ENCODE measurements at regions not wholly inside any gene's neighbourhood (a gene's known extent, or its start where the extent isn't known, plus 50 kb on each side); places are given as distances from the start of the nearest gene placed in this dataset.

GRCh38 chr3:38940394-38940793, 111.3 kb downstream of the SCN11A start:
- no peaks in the 10 kb centered on the region for H3K79me2 ChIP-seq (ENCODE audit: control insufficient read depth, insufficient read depth, low read length, poor library complexity)
- no peak overlapping the region for H2AK5ac ChIP-seq (ENCODE audit: low read length)
- H3K27ac ChIP-seq (ENCODE audit: low read depth, low read length) = no peak overlapping the region
- H3K4me2 ChIP-seq (ENCODE audit: low read length) = no peak overlapping the region
- DNase-seq = no peak
- H4K91ac ChIP-seq (ENCODE audit: low read depth, low read length) = no peak overlapping the region
- H3K18ac ChIP-seq (ENCODE audit: low read length) = no peak overlapping the region
- H2BK12ac ChIP-seq (ENCODE audit: low read length) = no peak overlapping the region
- H3K79me1 ChIP-seq (ENCODE audit: low read length) = no peaks in the 10 kb centered on the region
- H3K9me3 ChIP-seq (ENCODE audit: insufficient read depth, low read depth, low read length) = no peaks in the 10 kb centered on the region
- H2BK120ac ChIP-seq (ENCODE audit: insufficient read depth, low read length, poor library complexity) = no peak overlapping the region
- no peak overlapping the region for H3K4ac ChIP-seq (ENCODE audit: low read depth, low read length)
- no peak overlapping the region for H3K9ac ChIP-seq (ENCODE audit: low read length)
- H4K8ac ChIP-seq (ENCODE audit: low read depth, low read length) = no peak overlapping the region
- no peaks in the 10 kb centered on the region for H3K36me3 ChIP-seq (ENCODE audit: control insufficient read depth in 1 of 2, insufficient read depth in 2 of 2, low read length in 2 of 2)
- no peaks in the 10 kb centered on the region for H3K27me3 ChIP-seq (ENCODE audit: insufficient read depth, low read length)
- no peak overlapping the region for H3K23ac ChIP-seq (ENCODE audit: low read length)
- no peak overlapping the region for H4K12ac ChIP-seq (ENCODE audit: low read depth, low read length)
- H3K4me1 ChIP-seq (ENCODE audit: control insufficient read depth in 1 of 2, insufficient read depth in 2 of 2, low read length in 2 of 2) = no peaks in the 10 kb centered on the region
- H3K14ac ChIP-seq (ENCODE audit: low read length) = no peak overlapping the region
- no peak overlapping the region for H2BK5ac ChIP-seq (ENCODE audit: low read depth, low read length, poor library complexity)
- no peak overlapping the region for H2AFZ ChIP-seq (ENCODE audit: insufficient read depth, low read length, poor library complexity)
- WGBS (ENCODE audit: extremely low coverage, insufficient coverage, insufficient read length) = no CpG with 5 or more reads among the region's 3 CpGs
- no peak overlapping the region for H3K4me3 ChIP-seq (ENCODE audit: low read depth, low read length)

GRCh38 chr3:38925351-38925750, 109.3 kb upstream of the SCN10A start:
- Histone ChIP-seq H4K91ac (ENCODE audit: low read depth, low read length) (no peak overlapping the region), H3K4me2 (ENCODE audit: low read length) (no peak overlapping the region), H3K27ac (ENCODE audit: low read depth, low read length) (no peak overlapping the region), H3K9ac (ENCODE audit: low read length) (no peak overlapping the region), H3K23ac (ENCODE audit: low read length) (no peak overlapping the region), H3K79me2 (ENCODE audit: control insufficient read depth, insufficient read depth, low read length, poor library complexity) (no peaks in the 10 kb centered on the region), H3K9me3 (ENCODE audit: insufficient read depth, low read depth, low read length) (no peaks in the 10 kb centered on the region), H3K27me3 (ENCODE audit: insufficient read depth, low read length) (no peaks in the 10 kb centered on the region), H3K4ac (ENCODE audit: low read depth, low read length) (no peak overlapping the region), H3K79me1 (ENCODE audit: low read length) (no peaks in the 10 kb centered on the region), H4K8ac (ENCODE audit: low read depth, low read length) (no peak overlapping the region), H4K12ac (ENCODE audit: low read depth, low read length) (no peak overlapping the region), H3K18ac (ENCODE audit: low read length) (no peak overlapping the region), H2AFZ (ENCODE audit: insufficient read depth, low read length, poor library complexity) (no peak overlapping the region), H3K36me3 (ENCODE audit: control insufficient read depth in 1 of 2, insufficient read depth in 2 of 2, low read length in 2 of 2) (no peaks in the 10 kb centered on the region), H3K14ac (ENCODE audit: low read length) (no peak overlapping the region), H2BK120ac (ENCODE audit: insufficient read depth, low read length, poor library complexity) (no peak overlapping the region), H2BK5ac (ENCODE audit: low read depth, low read length, poor library complexity) (no peak overlapping the region), H2AK5ac (ENCODE audit: low read length) (no peak overlapping the region), H3K4me1 (ENCODE audit: control insufficient read depth in 1 of 2, insufficient read depth in 2 of 2, low read length in 2 of 2) (peaks cover 0 to 2% of the 10 kb centered on the region in 2 experiments), H2BK12ac (ENCODE audit: low read length) (no peak overlapping the region), H3K4me3 (ENCODE audit: low read depth, low read length) (no peak overlapping the region)
- DNase-seq = no peak
- WGBS (ENCODE audit: extremely low coverage, insufficient coverage, insufficient read length) = no CpG with 5 or more reads among the region's 6 CpGs

DNA sequence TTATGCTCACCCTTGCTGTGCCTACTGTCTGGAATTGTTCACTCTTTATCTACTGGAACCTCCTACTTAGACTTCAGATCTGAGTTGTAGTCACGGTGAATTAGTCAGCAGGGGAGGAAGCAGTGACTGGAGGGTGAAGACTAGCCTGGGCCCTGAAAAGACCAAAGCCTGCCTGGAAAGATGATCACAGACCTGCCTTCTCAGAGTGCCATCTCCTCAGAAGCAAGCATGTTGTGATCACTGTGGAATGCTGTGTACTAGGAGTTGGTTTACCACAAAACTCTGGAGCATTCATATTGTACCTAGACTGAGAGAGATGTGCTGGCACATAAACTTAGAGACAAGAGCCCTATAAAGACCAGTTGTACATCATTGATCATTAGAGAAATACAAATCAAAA, 100.7 kb upstream of the SCN10A start:
- Histone ChIP-seq H3K14ac (ENCODE audit: low read length) (no peak overlapping the region), H3K4ac (ENCODE audit: low read depth, low read length) (no peak overlapping the region), H3K23ac (ENCODE audit: low read length) (no peak overlapping the region), H3K9me3 (ENCODE audit: insufficient read depth, low read depth, low read length) (no peaks in the 10 kb centered on the region), H3K4me2 (ENCODE audit: low read length) (no peak overlapping the region), H3K27ac (ENCODE audit: low read depth, low read length) (no peak overlapping the region), H4K8ac (ENCODE audit: low read depth, low read length) (no peak overlapping the region), H2BK12ac (ENCODE audit: low read length) (no peak overlapping the region), H3K9ac (ENCODE audit: low read length) (no peak overlapping the region), H4K91ac (ENCODE audit: low read depth, low read length) (no peak overlapping the region), H2AK5ac (ENCODE audit: low read length) (no peak overlapping the region), H3K79me1 (ENCODE audit: low read length) (no peaks in the 10 kb centered on the region), H4K12ac (ENCODE audit: low read depth, low read length) (no peak overlapping the region), H3K79me2 (ENCODE audit: control insufficient read depth, insufficient read depth, low read length, poor library complexity) (no peaks in the 10 kb centered on the region), H3K4me3 (ENCODE audit: low read depth, low read length) (no peak overlapping the region), H2BK120ac (ENCODE audit: insufficient read depth, low read length, poor library complexity) (no peak overlapping the region), H2AFZ (ENCODE audit: insufficient read depth, low read length, poor library complexity) (no peak overlapping the region), H2BK5ac (ENCODE audit: low read depth, low read length, poor library complexity) (no peak overlapping the region), H3K18ac (ENCODE audit: low read length) (no peak overlapping the region), H3K4me1 (ENCODE audit: control insufficient read depth in 1 of 2, insufficient read depth in 2 of 2, low read length in 2 of 2) (no peaks in the 10 kb centered on the region), H3K36me3 (ENCODE audit: control insufficient read depth in 1 of 2, insufficient read depth in 2 of 2, low read length in 2 of 2) (no peaks in the 10 kb centered on the region), H3K27me3 (ENCODE audit: insufficient read depth, low read length) (no peaks in the 10 kb centered on the region)
- no peak for DNase-seq
- WGBS (ENCODE audit: extremely low coverage, insufficient coverage, insufficient read length) = no CpG with 5 or more reads among the region's 1 CpG

GRCh38 chr3:38907426-38907825, 91.4 kb upstream of the SCN10A start:
- Histone ChIP-seq H2AFZ (ENCODE audit: insufficient read depth, low read length, poor library complexity) (no peak overlapping the region), H3K23ac (ENCODE audit: low read length) (no peak overlapping the region), H3K36me3 (ENCODE audit: control insufficient read depth in 1 of 2, insufficient read depth in 2 of 2, low read length in 2 of 2) (no peaks in the 10 kb centered on the region), H3K9ac (ENCODE audit: low read length) (no peak overlapping the region), H4K91ac (ENCODE audit: low read depth, low read length) (no peak overlapping the region), H2AK5ac (ENCODE audit: low read length) (no peak overlapping the region), H3K79me1 (ENCODE audit: low read length) (no peaks in the 10 kb centered on the region), H4K12ac (ENCODE audit: low read depth, low read length) (no peak overlapping the region), H4K8ac (ENCODE audit: low read depth, low read length) (no peak overlapping the region), H3K14ac (ENCODE audit: low read length) (no peak overlapping the region), H2BK120ac (ENCODE audit: insufficient read depth, low read length, poor library complexity) (no peak overlapping the region), H3K4me2 (ENCODE audit: low read length) (no peak overlapping the region), H2BK12ac (ENCODE audit: low read length) (no peak overlapping the region), H3K79me2 (ENCODE audit: control insufficient read depth, insufficient read depth, low read length, poor library complexity) (no peaks in the 10 kb centered on the region), H3K18ac (ENCODE audit: low read length) (no peak overlapping the region), H3K4me1 (ENCODE audit: control insufficient read depth in 1 of 2, insufficient read depth in 2 of 2, low read length in 2 of 2) (no peaks in the 10 kb centered on the region), H2BK5ac (ENCODE audit: low read depth, low read length, poor library complexity) (no peak overlapping the region), H3K4ac (ENCODE audit: low read depth, low read length) (no peak overlapping the region), H3K27me3 (ENCODE audit: insufficient read depth, low read length) (no peaks in the 10 kb centered on the region), H3K4me3 (ENCODE audit: low read depth, low read length) (no peak overlapping the region), H3K27ac (ENCODE audit: low read depth, low read length) (no peak overlapping the region), H3K9me3 (ENCODE audit: insufficient read depth, low read depth, low read length) (no peaks in the 10 kb centered on the region)
- WGBS (ENCODE audit: extremely low coverage, insufficient coverage, insufficient read length) = no CpG with 5 or more reads among the region's 1 CpG
- DNase-seq = peak in 1 of 2 donors; percentile 7

Measured in trophoblast cell (in vitro differentiated cells and primary cell).